ENCODE measurements at regions not wholly inside any gene's neighbourhood (a gene's known extent, or its start where the extent isn't known, plus 50 kb on each side); places are given as distances from the start of the nearest gene placed in this dataset.

DNA sequence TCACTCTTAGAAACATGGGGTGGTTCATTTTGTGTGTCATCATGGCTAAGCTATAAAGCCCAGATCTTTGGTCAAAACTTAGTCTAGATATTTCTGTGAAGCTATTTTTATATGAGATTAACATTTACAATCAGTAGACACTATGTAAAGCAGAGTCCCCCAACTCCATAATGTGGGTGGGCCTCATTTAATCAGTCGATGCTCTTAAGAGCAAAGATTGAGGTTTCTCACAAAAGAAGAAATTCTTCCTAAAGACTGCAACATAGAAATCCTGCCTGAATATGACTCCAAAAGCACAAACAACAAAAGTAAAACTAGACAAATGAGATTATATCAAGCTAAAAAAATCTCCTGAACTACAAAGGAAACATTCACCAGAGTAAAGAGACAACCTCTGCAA lies 642.2 kb downstream of the DIAPH3 start:
- intact Hi-C loops (cut with DNase I): no loop called here
- Histone ChIP-seq H3K4me1 (replicated peaks) (no peaks in the 10 kb centered on the region), H3K27ac (no peak overlapping the region), H3K36me3 (no peaks in the 10 kb centered on the region), H3K4me3 (no peak overlapping the region), H3K9me3 (no peaks in the 10 kb centered on the region), H3K27me3 (replicated peaks; ENCODE audit: insufficient read depth) (no peaks in the 10 kb centered on the region)
- WGBS: 91% methylated on average over 1 of the region's 1 CpG
- TF ChIP-seq POLR2AphosphoS5 (IDR thresholded peaks at IDR 0.05) (no peak), POLR2A (IDR thresholded peaks at IDR 0.05) (no peak), CTCF (IDR thresholded peaks at IDR 0.05) (no peak)
- DNase-seq (ENCODE audit: low spot score): no peak

DNA sequence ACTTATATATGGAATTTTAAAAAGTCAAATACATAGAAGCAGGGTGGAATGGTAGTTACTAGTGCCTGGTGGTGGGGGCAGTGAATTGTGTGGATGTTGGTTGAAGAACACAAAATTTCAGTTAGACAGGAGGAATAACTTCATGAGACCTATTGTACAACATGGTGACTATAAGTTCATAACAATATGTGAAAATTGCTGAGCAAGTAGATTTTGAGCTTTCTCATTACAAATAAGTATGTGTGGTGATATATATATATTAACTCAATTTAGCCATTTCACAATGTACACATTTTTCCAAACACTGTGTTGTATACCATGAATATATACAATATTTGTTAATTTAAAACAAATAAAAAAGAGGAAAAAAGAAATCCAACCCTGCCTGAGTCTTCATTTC lies 641.1 kb downstream of the DIAPH3 start:
- intact Hi-C loops (cut with DNase I): no loop called here
- no peaks in the 10 kb centered on the region for H3K4me1 ChIP-seq (replicated peaks)
- TF ChIP-seq CTCF (IDR thresholded peaks at IDR 0.05) (no peak), POLR2AphosphoS5 (IDR thresholded peaks at IDR 0.05) (no peak), POLR2A (IDR thresholded peaks at IDR 0.05) (no peak)
- no peak for DNase-seq (ENCODE audit: low spot score)
- H3K9me3 ChIP-seq: no peaks in the 10 kb centered on the region
- no peaks in the 10 kb centered on the region for H3K36me3 ChIP-seq
- no peak overlapping the region for H3K27ac ChIP-seq
- no peak overlapping the region for H3K4me3 ChIP-seq
- H3K27me3 ChIP-seq (replicated peaks; ENCODE audit: insufficient read depth): no peaks in the 10 kb centered on the region

DNA sequence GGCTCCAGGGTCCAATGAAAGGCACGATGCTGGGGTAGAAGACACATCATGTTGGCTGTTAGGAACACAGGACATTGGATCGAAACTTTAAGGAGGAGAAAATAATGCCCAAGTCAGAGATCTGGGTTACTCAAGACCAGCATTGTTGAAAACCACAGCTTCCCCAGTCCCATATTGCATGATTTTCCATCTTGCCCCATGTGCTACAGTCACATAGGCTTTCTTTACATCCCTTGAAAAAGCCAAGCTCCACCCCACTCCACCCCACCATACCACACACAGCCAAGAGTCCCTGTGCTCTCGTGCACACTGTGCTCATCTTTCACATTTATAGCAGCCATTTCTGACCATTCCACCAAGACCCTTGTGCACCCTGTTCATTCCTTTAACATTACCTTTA lies 636.2 kb downstream of the DIAPH3 start:
- intact Hi-C loops (cut with DNase I): no loop called here
- H3K36me3 ChIP-seq: no peaks in the 10 kb centered on the region
- no peaks in the 10 kb centered on the region for H3K27me3 ChIP-seq (replicated peaks; ENCODE audit: insufficient read depth)
- TF ChIP-seq POLR2A (IDR thresholded peaks at IDR 0.05) (no peak), POLR2AphosphoS5 (IDR thresholded peaks at IDR 0.05) (no peak), CTCF (IDR thresholded peaks at IDR 0.05) (no peak)
- H3K9me3 ChIP-seq: no peaks in the 10 kb centered on the region
- 77% methylated on average over 3 of the region's 3 CpGs for WGBS
- no peak overlapping the region for H3K27ac ChIP-seq
- DNase-seq (ENCODE audit: low spot score): no peak
- H3K4me3 ChIP-seq: no peak overlapping the region
- H3K4me1 ChIP-seq (replicated peaks): no peaks in the 10 kb centered on the region

GRCh38 chr13:59531571-59532091 lies 632.1 kb downstream of the DIAPH3 start:
- no peak overlapping the region for H3K27ac ChIP-seq
- TF ChIP-seq POLR2AphosphoS5 (IDR thresholded peaks at IDR 0.05): peak; percentile 33
- TF ChIP-seq POLR2A (IDR thresholded peaks at IDR 0.05): no peak
- intact Hi-C loops (cut with DNase I): no loop called here
- no peak overlapping the region for H3K4me3 ChIP-seq
- H3K4me1 ChIP-seq (replicated peaks): no peaks in the 10 kb centered on the region
- no peaks in the 10 kb centered on the region for H3K36me3 ChIP-seq
- DNase-seq (ENCODE audit: low spot score): peak; percentile 25
- WGBS: 12% methylated on average over 9 of the region's 9 CpGs
- H3K9me3 ChIP-seq: no peaks in the 10 kb centered on the region
- no peaks in the 10 kb centered on the region for H3K27me3 ChIP-seq (replicated peaks; ENCODE audit: insufficient read depth)

GRCh38 chr13:59532405-59532804 lies 631.3 kb downstream of the DIAPH3 start:
- no peaks in the 10 kb centered on the region for H3K9me3 ChIP-seq
- 91% methylated on average over 2 of the region's 2 CpGs for WGBS

More at GRCh38 chr13:59532405-59532804, 631.3 kb downstream of the DIAPH3 start:
- TF ChIP-seq POLR2A (IDR thresholded peaks at IDR 0.05) (no peak), POLR2AphosphoS5 (IDR thresholded peaks at IDR 0.05) (no peak), CTCF (IDR thresholded peaks at IDR 0.05) (no peak)
- no peaks in the 10 kb centered on the region for H3K36me3 ChIP-seq
- H3K27me3 ChIP-seq (replicated peaks; ENCODE audit: insufficient read depth): no peaks in the 10 kb centered on the region
- H3K27ac ChIP-seq: no peak overlapping the region
- intact Hi-C loops (cut with DNase I): no loop called here
- DNase-seq (ENCODE audit: low spot score): no peak
- H3K4me1 ChIP-seq (replicated peaks): no peaks in the 10 kb centered on the region
- no peak overlapping the region for H3K4me3 ChIP-seq

All from prostate gland (tissue), 2 donors.